BJ (cell line): ENCODE measurements at regions not wholly inside any gene's neighbourhood (a gene's known extent, or its start where the extent isn't known, plus 50 kb on each side); places are given as distances from the start of the nearest gene placed in this dataset.

Experiments used
- CTCF ChIA-PET: fragments of 350-600 bp; formaldehyde crosslinking; extraction: SDS; loops from one replicate; lab custom pipeline; 2021; ENCODE audit warnings: antibody characterized with exemption, inconsistent platforms; lab: Yijun Ruan, JAX
- POLR2A ChIA-PET: fragments of 300-600 bp; sonication (Branson Sonifier 250); formaldehyde crosslinking; extraction: SDS; loops from one replicate; lab custom pipeline; 2021; ENCODE audit warnings: antibody characterized with exemption; lab: Charles Lee
- DNase-seq: peaks from one replicate; pipeline ENCODE4 v3.0.0-alpha.2; 2011; ENCODE audit warnings: low read depth
- H3K27me3 ChIP-seq: 2 replicates; pipeline ENCODE4 v1.6.0; 2011; ENCODE audit warnings: low read length; ENCODE audit not compliant: control insufficient read depth, insufficient read depth
- H3K36me3 ChIP-seq: 2 replicates; pipeline ENCODE4 v1.5.1; 2011; ENCODE audit warnings: low read length; ENCODE audit not compliant: control insufficient read depth, insufficient read depth
- H3K4me3 ChIP-seq: 2 replicates; pipeline ENCODE4 v1.5.1; 2011; ENCODE audit warnings: low read depth, mild to moderate bottlenecking, control low read depth, low read length
- TF ChIP-seq, protein P1 (sequence below): IDR thresholded peaks from 2 replicates; pipeline ENCODE4 v1.5.1; 2011; ENCODE audit warnings: low read depth, mild to moderate bottlenecking, control low read depth, inconsistent platforms, low read length, moderate library complexity; ENCODE audit not compliant: insufficient read depth

GRCh38 chr7:119712886-119713462, 560.0 kb upstream of the KCND2 start:
- no peak overlapping the region for H3K4me3 ChIP-seq
- no peaks in the 10 kb centered on the region for H3K36me3 ChIP-seq
- TF ChIP-seq, protein P1, sequence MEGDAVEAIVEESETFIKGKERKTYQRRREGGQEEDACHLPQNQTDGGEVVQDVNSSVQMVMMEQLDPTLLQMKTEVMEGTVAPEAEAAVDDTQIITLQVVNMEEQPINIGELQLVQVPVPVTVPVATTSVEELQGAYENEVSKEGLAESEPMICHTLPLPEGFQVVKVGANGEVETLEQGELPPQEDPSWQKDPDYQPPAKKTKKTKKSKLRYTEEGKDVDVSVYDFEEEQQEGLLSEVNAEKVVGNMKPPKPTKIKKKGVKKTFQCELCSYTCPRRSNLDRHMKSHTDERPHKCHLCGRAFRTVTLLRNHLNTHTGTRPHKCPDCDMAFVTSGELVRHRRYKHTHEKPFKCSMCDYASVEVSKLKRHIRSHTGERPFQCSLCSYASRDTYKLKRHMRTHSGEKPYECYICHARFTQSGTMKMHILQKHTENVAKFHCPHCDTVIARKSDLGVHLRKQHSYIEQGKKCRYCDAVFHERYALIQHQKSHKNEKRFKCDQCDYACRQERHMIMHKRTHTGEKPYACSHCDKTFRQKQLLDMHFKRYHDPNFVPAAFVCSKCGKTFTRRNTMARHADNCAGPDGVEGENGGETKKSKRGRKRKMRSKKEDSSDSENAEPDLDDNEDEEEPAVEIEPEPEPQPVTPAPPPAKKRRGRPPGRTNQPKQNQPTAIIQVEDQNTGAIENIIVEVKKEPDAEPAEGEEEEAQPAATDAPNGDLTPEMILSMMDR = no peak
- POLR2A ChIA-PET = no interaction called here
- CTCF ChIA-PET = interaction anchor here (0.5 to 0.7 kb wide), 2 partner anchors 15 to 27 kb away, joined by 3 read pairs; no protein-coding TSS in a partner anchor
- no peak for DNase-seq
- no peaks in the 10 kb centered on the region for H3K27me3 ChIP-seq

- TF ChIP-seq, protein P1 = no peak
- H3K4me3 ChIP-seq = no peak overlapping the region
- ChIA-PET CTCF (no interaction called here), POLR2A (no interaction called here)
- no peak for DNase-seq
- H3K36me3 ChIP-seq = no peaks in the 10 kb centered on the region
- no peaks in the 10 kb centered on the region for H3K27me3 ChIP-seq
These were observed 559.4 kb upstream of the KCND2 start for GRCh38 chr7:119713606-119714005.

- H3K36me3 ChIP-seq = no peaks in the 10 kb centered on the region
- POLR2A ChIA-PET = no interaction called here
- H3K27me3 ChIP-seq = no peaks in the 10 kb centered on the region
- CTCF ChIA-PET = interaction anchor here (0.6 kb wide), 1 partner anchor 18 kb away, joined by 5 read pairs; no protein-coding TSS in a partner anchor
- no peak overlapping the region for H3K4me3 ChIP-seq
- TF ChIP-seq, protein P1 = no peak
- DNase-seq = no peak
These were observed 552.4 kb upstream of the KCND2 start for GRCh38 chr7:119720541-119720940.

DNA sequence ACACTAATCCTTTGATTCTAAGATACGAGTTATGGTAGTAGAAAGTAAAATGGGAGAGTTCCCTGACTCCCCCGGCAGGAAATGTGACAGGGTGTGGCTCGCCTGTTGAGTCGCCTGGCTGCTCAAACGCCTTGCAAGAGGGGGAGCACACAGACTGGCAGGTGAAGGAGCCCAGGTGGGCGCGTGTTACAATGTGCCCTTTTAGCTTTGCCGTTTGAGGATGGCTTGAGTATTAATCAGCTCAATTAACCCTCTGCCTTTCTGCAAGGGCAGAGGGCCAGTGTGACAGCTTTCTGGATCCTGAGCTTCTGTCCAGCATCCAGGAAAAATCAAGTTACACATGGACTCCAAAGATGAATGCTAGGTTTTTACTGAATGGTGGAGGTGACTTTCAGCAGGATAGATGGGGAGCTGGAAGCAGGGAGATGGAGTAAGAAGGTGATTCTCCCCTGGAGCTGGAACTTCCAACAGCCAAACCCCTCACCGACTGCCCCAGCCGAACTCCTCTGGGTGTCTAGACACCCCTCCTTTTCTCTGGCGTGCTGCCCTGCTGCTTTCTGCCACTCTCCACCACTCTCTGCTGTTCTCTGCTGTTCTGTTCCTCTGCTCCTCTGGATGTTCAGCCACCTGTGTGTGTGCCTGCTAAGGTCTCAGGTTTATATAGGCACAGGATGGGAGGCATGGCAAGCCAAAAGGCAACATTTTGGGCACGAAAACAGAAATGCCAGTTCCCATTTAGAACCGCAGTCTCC, 548.8 kb upstream of the KCND2 start:
- Histone ChIP-seq H3K27me3 (no peaks in the 10 kb centered on the region), H3K36me3 (no peaks in the 10 kb centered on the region), H3K4me3 (no peak overlapping the region)
- no peak for DNase-seq
- ChIA-PET CTCF (interaction anchor here (1.0 kb wide), 1 partner anchor 21 kb away, joined by 3 read pairs; no protein-coding TSS in a partner anchor), POLR2A (no interaction called here)
- TF ChIP-seq, protein P1 = no peak

GRCh38 chr7:119733127-119733879, 539.7 kb upstream of the KCND2 start:
- TF ChIP-seq, protein P1 = no peak
- CTCF ChIA-PET = no interaction called here
- POLR2A ChIA-PET = no interaction called here
- no peaks in the 10 kb centered on the region for H3K27me3 ChIP-seq
- H3K4me3 ChIP-seq = no peak overlapping the region
- no peak for DNase-seq
- H3K36me3 ChIP-seq = no peaks in the 10 kb centered on the region
